ENCODE measurements at regions not wholly inside any gene's neighbourhood (a gene's known extent, or its start where the extent isn't known, plus 50 kb on each side); places are given as distances from the start of the nearest gene placed in this dataset.

DNA sequence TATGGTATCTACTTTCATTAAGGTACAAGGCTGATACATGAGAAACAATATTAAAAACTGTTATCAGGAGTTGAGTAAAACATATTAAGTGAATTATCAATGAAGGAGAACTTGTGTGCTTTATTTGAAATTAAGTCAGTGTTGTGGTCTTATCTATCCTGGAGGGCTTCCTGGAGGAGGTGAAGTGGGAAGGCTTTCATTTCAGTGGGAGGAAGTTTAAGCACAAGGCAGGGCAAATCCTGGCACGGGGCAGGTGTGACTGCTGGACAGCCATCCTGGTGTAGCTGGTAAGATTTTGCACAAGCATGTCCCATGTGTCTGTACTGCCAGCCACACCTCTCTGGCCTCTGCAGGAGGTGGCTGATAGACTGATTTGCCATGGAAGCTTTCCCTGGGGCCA lies 159.7 kb upstream of the SKOR2 start:
- TF ChIP-seq, protein P1, sequence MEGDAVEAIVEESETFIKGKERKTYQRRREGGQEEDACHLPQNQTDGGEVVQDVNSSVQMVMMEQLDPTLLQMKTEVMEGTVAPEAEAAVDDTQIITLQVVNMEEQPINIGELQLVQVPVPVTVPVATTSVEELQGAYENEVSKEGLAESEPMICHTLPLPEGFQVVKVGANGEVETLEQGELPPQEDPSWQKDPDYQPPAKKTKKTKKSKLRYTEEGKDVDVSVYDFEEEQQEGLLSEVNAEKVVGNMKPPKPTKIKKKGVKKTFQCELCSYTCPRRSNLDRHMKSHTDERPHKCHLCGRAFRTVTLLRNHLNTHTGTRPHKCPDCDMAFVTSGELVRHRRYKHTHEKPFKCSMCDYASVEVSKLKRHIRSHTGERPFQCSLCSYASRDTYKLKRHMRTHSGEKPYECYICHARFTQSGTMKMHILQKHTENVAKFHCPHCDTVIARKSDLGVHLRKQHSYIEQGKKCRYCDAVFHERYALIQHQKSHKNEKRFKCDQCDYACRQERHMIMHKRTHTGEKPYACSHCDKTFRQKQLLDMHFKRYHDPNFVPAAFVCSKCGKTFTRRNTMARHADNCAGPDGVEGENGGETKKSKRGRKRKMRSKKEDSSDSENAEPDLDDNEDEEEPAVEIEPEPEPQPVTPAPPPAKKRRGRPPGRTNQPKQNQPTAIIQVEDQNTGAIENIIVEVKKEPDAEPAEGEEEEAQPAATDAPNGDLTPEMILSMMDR (conservative IDR thresholded peaks at IDR 0.05; ENCODE audit: low read depth in 2 of 2) = no peak
- TF ChIP-seq EZH2 (IDR thresholded peaks at IDR 0.05; ENCODE audit: low read depth, unreplicated experiment) = no peak
